ENCODE measurements at regions not wholly inside any gene's neighbourhood (a gene's known extent, or its start where the extent isn't known, plus 50 kb on each side); places are given as distances from the start of the nearest gene placed in this dataset.

- DNase-seq (no peak), ATAC-seq (ENCODE audit: low read depth) (no peak)
- Histone ChIP-seq H4K20me1 (ENCODE audit: control insufficient read depth, insufficient read depth, low read length, poor library complexity, severe bottlenecking) (no peaks in the 10 kb centered on the region), H3K79me2 (ENCODE audit: control insufficient read depth, insufficient read depth, low read length) (no peaks in the 10 kb centered on the region), H3K4me3 (ENCODE audit: control extremely low read depth in 1 of 5, extremely low read depth in 1 of 5, insufficient read depth in 1 of 5, low read depth in 2 of 5, low read length in 4 of 5) (no peak overlapping the region), H3K4me1 (ENCODE audit: control insufficient read depth in 2 of 2, insufficient read depth in 2 of 2, low read length in 2 of 2) (no peaks in the 10 kb centered on the region), H3K9ac (ENCODE audit: low read length) (no peak overlapping the region), H3K9me3 (ENCODE audit: control extremely low read depth in 1 of 3, control insufficient read depth in 2 of 3, insufficient read depth in 1 of 3, low read length in 2 of 3) (peaks cover 2 to 24% (median 21%) of the 10 kb centered on the region in 3 donors), H3K36me3 (replicated peaks in 1 of 2; ENCODE audit: control extremely low read depth in 1 of 2, control insufficient read depth in 1 of 2, extremely low read depth in 1 of 2, insufficient read depth in 2 of 2, low read length in 1 of 2) (no peaks in the 10 kb centered on the region), H2AFZ (ENCODE audit: insufficient read depth, low read depth, low read length, poor library complexity, severe bottlenecking) (no peak overlapping the region), H3K27me3 (replicated peaks in 1 of 4; ENCODE audit: control extremely low read depth in 1 of 4, control insufficient read depth in 3 of 4, insufficient read depth in 4 of 4, low read length in 3 of 4) (peaks cover 0 to 20% (median 5%) of the 10 kb centered on the region in 4 experiments), H3K4me2 (replicated peaks; ENCODE audit: low read depth, low read length, poor library complexity, severe bottlenecking) (no peak overlapping the region), H3K27ac (ENCODE audit: low read length in 2 of 2) (no peak overlapping the region)
- H3K27me3 Mint-ChIP-seq: peaks cover 55% of the 10 kb centered on the region
- POLR2A ChIA-PET: no interaction called here
- intact Hi-C loops (cut with micrococcal nuclease): no loop called here
- H3K27ac Mint-ChIP-seq: no peak overlapping the region
- H3K4me1 Mint-ChIP-seq: peaks cover under 1% of the 10 kb centered on the region
- H3K9me3 Mint-ChIP-seq (ENCODE audit: insufficient read depth): peaks cover 10% of the 10 kb centered on the region
- WGBS (ENCODE audit: insufficient coverage): 0% methylated on average over 3 of the region's 6 CpGs
- TF ChIP-seq EZH2 (IDR thresholded peaks at IDR 0.05; ENCODE audit: borderline replicate concordance, insufficient read depth, low read depth, low read length, poor library complexity, severe bottlenecking): no peak
- TF ChIP-seq, protein P1, sequence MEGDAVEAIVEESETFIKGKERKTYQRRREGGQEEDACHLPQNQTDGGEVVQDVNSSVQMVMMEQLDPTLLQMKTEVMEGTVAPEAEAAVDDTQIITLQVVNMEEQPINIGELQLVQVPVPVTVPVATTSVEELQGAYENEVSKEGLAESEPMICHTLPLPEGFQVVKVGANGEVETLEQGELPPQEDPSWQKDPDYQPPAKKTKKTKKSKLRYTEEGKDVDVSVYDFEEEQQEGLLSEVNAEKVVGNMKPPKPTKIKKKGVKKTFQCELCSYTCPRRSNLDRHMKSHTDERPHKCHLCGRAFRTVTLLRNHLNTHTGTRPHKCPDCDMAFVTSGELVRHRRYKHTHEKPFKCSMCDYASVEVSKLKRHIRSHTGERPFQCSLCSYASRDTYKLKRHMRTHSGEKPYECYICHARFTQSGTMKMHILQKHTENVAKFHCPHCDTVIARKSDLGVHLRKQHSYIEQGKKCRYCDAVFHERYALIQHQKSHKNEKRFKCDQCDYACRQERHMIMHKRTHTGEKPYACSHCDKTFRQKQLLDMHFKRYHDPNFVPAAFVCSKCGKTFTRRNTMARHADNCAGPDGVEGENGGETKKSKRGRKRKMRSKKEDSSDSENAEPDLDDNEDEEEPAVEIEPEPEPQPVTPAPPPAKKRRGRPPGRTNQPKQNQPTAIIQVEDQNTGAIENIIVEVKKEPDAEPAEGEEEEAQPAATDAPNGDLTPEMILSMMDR (IDR thresholded peaks at IDR 0.05): peak; percentile 23
- CTCF ChIA-PET: interaction anchor here (0.6 kb wide), 1 partner anchor 65 kb away, joined by 3 read pairs; no protein-coding TSS in a partner anchor
- no peak overlapping the region for H3K4me3 Mint-ChIP-seq
Measured at GRCh38 chr16:66275775-66276428, 90.6 kb upstream of the CDH5 start.

- H3K9me3 Mint-ChIP-seq (ENCODE audit: insufficient read depth): peaks cover 9% of the 10 kb centered on the region
- intact Hi-C loops (cut with micrococcal nuclease): no loop called here
- no peak for ATAC-seq (ENCODE audit: low read depth)
Measured at GRCh38 chr16:66274335-66275110, 92.0 kb upstream of the CDH5 start.

More at GRCh38 chr16:66274335-66275110, 92.0 kb upstream of the CDH5 start:
- Mint-ChIP-seq H3K4me3 (no peak overlapping the region), H3K27ac (no peak overlapping the region), H3K27me3 (peaks cover 45% of the 10 kb centered on the region), H3K4me1 (peaks cover 4% of the 10 kb centered on the region)
- Histone ChIP-seq H3K27me3 (replicated peaks in 1 of 4; ENCODE audit: control extremely low read depth in 1 of 4, control insufficient read depth in 3 of 4, insufficient read depth in 4 of 4, low read length in 3 of 4) (peaks cover 0 to 28% (median 6%) of the 10 kb centered on the region in 4 experiments), H3K79me2 (ENCODE audit: control insufficient read depth, insufficient read depth, low read length) (no peaks in the 10 kb centered on the region), H3K27ac (ENCODE audit: low read length in 2 of 2) (no peak overlapping the region), H3K4me1 (ENCODE audit: control insufficient read depth in 2 of 2, insufficient read depth in 2 of 2, low read length in 2 of 2) (peaks cover 3 to 4% of the 10 kb centered on the region in 2 donors), H4K20me1 (ENCODE audit: control insufficient read depth, insufficient read depth, low read length, poor library complexity, severe bottlenecking) (no peaks in the 10 kb centered on the region), H3K36me3 (replicated peaks in 1 of 2; ENCODE audit: control extremely low read depth in 1 of 2, control insufficient read depth in 1 of 2, extremely low read depth in 1 of 2, insufficient read depth in 2 of 2, low read length in 1 of 2) (no peaks in the 10 kb centered on the region), H3K4me3 (ENCODE audit: control extremely low read depth in 1 of 5, extremely low read depth in 1 of 5, insufficient read depth in 1 of 5, low read depth in 2 of 5, low read length in 4 of 5) (no peak overlapping the region), H3K9ac (ENCODE audit: low read length) (no peak overlapping the region), H2AFZ (ENCODE audit: insufficient read depth, low read depth, low read length, poor library complexity, severe bottlenecking) (no peak overlapping the region), H3K9me3 (ENCODE audit: control extremely low read depth in 1 of 3, control insufficient read depth in 2 of 3, insufficient read depth in 1 of 3, low read length in 2 of 3) (peaks cover 1 to 24% (median 21%) of the 10 kb centered on the region in 3 donors), H3K4me2 (replicated peaks; ENCODE audit: low read depth, low read length, poor library complexity, severe bottlenecking) (no peak overlapping the region)
- TF ChIP-seq, protein P1 (IDR thresholded peaks at IDR 0.05): no peak
- no peak for TF ChIP-seq EZH2 (IDR thresholded peaks at IDR 0.05; ENCODE audit: borderline replicate concordance, insufficient read depth, low read depth, low read length, poor library complexity, severe bottlenecking)
- POLR2A ChIA-PET: no interaction called here
- 63% methylated on average over 9 of the region's 9 CpGs for WGBS (ENCODE audit: insufficient coverage)
- CTCF ChIA-PET: no interaction called here
- no peak for DNase-seq
